Lower leg skin (tissue), 3 donors: ENCODE measurements at regions not wholly inside any gene's neighbourhood (a gene's known extent, or its start where the extent isn't known, plus 50 kb on each side); places are given as distances from the start of the nearest gene placed in this dataset.

Source experiments
- POLR2A ChIP-seq, 2 donors: fragments of 450-650 bp; IDR thresholded peaks; one replicate each; pipeline ENCODE4 v1.6.1; 2016 to 2017; ENCODE audit warnings: antibody characterized with exemption in 2 of 2, mild to moderate bottlenecking in 1 of 2, moderate library complexity in 1 of 2
- TF ChIP-seq, protein P1 (sequence below), 3 donors: fragments of 450-650 bp; IDR thresholded peaks; one replicate each; pipeline ENCODE4 v1.5.1; 2016; ENCODE audit warnings: antibody characterized with exemption in 3 of 3, mild to moderate bottlenecking in 3 of 3, moderate library complexity in 2 of 3

GRCh38 chr6:164025180-164025579, 610.7 kb downstream of the QKI start:
- no peak for TF ChIP-seq POLR2A (IDR thresholded peaks at IDR 0.05)
- TF ChIP-seq, protein P1, sequence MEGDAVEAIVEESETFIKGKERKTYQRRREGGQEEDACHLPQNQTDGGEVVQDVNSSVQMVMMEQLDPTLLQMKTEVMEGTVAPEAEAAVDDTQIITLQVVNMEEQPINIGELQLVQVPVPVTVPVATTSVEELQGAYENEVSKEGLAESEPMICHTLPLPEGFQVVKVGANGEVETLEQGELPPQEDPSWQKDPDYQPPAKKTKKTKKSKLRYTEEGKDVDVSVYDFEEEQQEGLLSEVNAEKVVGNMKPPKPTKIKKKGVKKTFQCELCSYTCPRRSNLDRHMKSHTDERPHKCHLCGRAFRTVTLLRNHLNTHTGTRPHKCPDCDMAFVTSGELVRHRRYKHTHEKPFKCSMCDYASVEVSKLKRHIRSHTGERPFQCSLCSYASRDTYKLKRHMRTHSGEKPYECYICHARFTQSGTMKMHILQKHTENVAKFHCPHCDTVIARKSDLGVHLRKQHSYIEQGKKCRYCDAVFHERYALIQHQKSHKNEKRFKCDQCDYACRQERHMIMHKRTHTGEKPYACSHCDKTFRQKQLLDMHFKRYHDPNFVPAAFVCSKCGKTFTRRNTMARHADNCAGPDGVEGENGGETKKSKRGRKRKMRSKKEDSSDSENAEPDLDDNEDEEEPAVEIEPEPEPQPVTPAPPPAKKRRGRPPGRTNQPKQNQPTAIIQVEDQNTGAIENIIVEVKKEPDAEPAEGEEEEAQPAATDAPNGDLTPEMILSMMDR (IDR thresholded peaks at IDR 0.05) = no peak
